HL-60 (cell line): ENCODE measurements at regions not wholly inside any gene's neighbourhood (a gene's known extent, or its start where the extent isn't known, plus 50 kb on each side); places are given as distances from the start of the nearest gene placed in this dataset.
"Not testable (repeated sequence)": the region's sequence is repeated elsewhere in the genome, so short reads cannot be mapped to it uniquely, and the experiment has no call there.

Experiments used
- DNase-seq, 2 experiments: peaks; one replicate each; pipeline ENCODE4 v3.0.0-alpha.2; 2010 to 2020; ENCODE audit warnings: low read depth in 1 of 2, low spot score in 1 of 2
- H3K27ac ChIP-seq: fragments of 250-450 bp; sonication (Bioruptor Pico); replicated peaks from 2 replicates; pipeline ENCODE4 v1.5.1; 2020; ENCODE audit warnings: mild to moderate bottlenecking, moderate library complexity
- H3K27me3 ChIP-seq: fragments of 250-450 bp; sonication (Bioruptor Pico); 2 replicates; pipeline ENCODE4 v1.5.1; 2021; ENCODE audit warnings: mild to moderate bottlenecking, moderate library complexity; ENCODE audit not compliant: insufficient read depth, poor library complexity, severe bottlenecking
- H3K4me3 ChIP-seq: replicated peaks from 2 replicates; pipeline ENCODE4 v1.5.1; 2011; ENCODE audit warnings: mild to moderate bottlenecking, control low read depth, low read length; ENCODE audit not compliant: insufficient read depth
- CTCF ChIP-seq: IDR thresholded peaks from one replicate; pipeline ENCODE4 v1.5.1; 2011; ENCODE audit warnings: low read length, control low read depth, inconsistent platforms; ENCODE audit not compliant: insufficient read depth
- GABPA ChIP-seq: IDR thresholded peaks from 2 replicates; pipeline ENCODE4 v1.6.1; 2012; ENCODE audit warnings: low read depth
- POLR2AphosphoS5 ChIP-seq: IDR thresholded peaks from 2 replicates; pipeline ENCODE4 v1.6.1; 2012; ENCODE audit warnings: low read depth
- SPI1 ChIP-seq: IDR thresholded peaks from 2 replicates; pipeline ENCODE4 v1.6.1; 2012; ENCODE audit warnings: low read depth, mild to moderate bottlenecking, borderline replicate concordance
- TF ChIP-seq, protein P1 (sequence below): IDR thresholded peaks from 2 replicates; pipeline ENCODE4 v1.6.1; 2012; ENCODE audit warnings: low read depth; ENCODE audit not compliant: insufficient replicate concordance

DNA sequence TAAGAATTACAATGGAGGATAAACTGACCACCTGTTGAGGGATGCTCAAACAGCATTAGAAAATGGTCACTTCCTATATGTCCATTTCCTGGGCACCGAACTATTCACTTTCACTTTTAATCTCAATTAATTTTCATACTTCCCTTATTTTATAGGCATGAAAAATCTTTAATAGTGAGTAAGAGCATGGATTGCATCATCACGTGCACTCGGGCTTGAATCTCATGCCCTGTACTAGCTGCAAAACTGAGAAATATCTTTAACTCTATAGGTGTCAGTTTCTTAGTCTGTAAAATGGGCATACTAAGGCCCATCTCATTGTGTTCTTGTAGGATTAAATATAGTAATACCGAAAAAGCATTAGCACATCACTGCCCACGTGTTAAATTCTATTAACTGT lies 183.9 kb upstream of the FIGN start:
- H3K4me3 ChIP-seq: no peak overlapping the region
- no peaks in the 10 kb centered on the region for H3K27me3 ChIP-seq
- no peak for DNase-seq
- TF ChIP-seq, protein P1, sequence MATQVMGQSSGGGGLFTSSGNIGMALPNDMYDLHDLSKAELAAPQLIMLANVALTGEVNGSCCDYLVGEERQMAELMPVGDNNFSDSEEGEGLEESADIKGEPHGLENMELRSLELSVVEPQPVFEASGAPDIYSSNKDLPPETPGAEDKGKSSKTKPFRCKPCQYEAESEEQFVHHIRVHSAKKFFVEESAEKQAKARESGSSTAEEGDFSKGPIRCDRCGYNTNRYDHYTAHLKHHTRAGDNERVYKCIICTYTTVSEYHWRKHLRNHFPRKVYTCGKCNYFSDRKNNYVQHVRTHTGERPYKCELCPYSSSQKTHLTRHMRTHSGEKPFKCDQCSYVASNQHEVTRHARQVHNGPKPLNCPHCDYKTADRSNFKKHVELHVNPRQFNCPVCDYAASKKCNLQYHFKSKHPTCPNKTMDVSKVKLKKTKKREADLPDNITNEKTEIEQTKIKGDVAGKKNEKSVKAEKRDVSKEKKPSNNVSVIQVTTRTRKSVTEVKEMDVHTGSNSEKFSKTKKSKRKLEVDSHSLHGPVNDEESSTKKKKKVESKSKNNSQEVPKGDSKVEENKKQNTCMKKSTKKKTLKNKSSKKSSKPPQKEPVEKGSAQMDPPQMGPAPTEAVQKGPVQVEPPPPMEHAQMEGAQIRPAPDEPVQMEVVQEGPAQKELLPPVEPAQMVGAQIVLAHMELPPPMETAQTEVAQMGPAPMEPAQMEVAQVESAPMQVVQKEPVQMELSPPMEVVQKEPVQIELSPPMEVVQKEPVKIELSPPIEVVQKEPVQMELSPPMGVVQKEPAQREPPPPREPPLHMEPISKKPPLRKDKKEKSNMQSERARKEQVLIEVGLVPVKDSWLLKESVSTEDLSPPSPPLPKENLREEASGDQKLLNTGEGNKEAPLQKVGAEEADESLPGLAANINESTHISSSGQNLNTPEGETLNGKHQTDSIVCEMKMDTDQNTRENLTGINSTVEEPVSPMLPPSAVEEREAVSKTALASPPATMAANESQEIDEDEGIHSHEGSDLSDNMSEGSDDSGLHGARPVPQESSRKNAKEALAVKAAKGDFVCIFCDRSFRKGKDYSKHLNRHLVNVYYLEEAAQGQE: no peak
- no peak overlapping the region for H3K27ac ChIP-seq

GRCh38 chr2:163914486-163914885 lies 178.7 kb upstream of the FIGN start:
- not testable (repeated sequence) for H3K27ac ChIP-seq, H3K4me3 ChIP-seq, H3K27me3 ChIP-seq, DNase-seq

- DNase-seq, H3K4me3 ChIP-seq, H3K27me3 ChIP-seq, H3K27ac ChIP-seq: not testable (repeated sequence)
These were observed 177.7 kb upstream of the FIGN start for GRCh38 chr2:163913532-163913944.

GRCh38 chr2:163909411-163910080 lies 173.7 kb upstream of the FIGN start:
- TF ChIP-seq SPI1 (no peak), POLR2AphosphoS5 (no peak), GABPA (no peak), CTCF (no peak)
- TF ChIP-seq, protein P1: no peak
- DNase-seq: no peak
- Histone ChIP-seq H3K27ac (no peak overlapping the region), H3K4me3 (no peak overlapping the region), H3K27me3 (no peaks in the 10 kb centered on the region)

- no peak overlapping the region for H3K27ac ChIP-seq
- H3K27me3 ChIP-seq: no peaks in the 10 kb centered on the region
- TF ChIP-seq SPI1: peak; percentile 63; the same call in 1 of the 2 replicates
- no peak for TF ChIP-seq CTCF
- no peak overlapping the region for H3K4me3 ChIP-seq
- no peak for DNase-seq
These were observed 170.6 kb upstream of the FIGN start for GRCh38 chr2:163906410-163906809.
